ENCODE measurements at regions not wholly inside any gene's neighbourhood (a gene's known extent, or its start where the extent isn't known, plus 50 kb on each side); places are given as distances from the start of the nearest gene placed in this dataset.

GRCh38 chr16:65657556-65657955, 535.7 kb upstream of the CDH11 start:
- TF ChIP-seq STAT6 (CRISPR knock-in tag; conservative IDR thresholded peaks at IDR 0.05; ENCODE audit: low read depth) (no peak), ELF4 (CRISPR knock-in tag; IDR thresholded peaks at IDR 0.05; ENCODE audit: low read depth) (no peak), CTCF (IDR thresholded peaks at IDR 0.05) (no peak), TEAD4 (CRISPR knock-in tag; IDR thresholded peaks at IDR 0.05) (no peak), ARID4B (CRISPR knock-in tag; IDR thresholded peaks at IDR 0.05; ENCODE audit: borderline replicate concordance) (no peak), CREB1 (CRISPR knock-in tag; IDR thresholded peaks at IDR 0.05) (no peak), NR2C2 (CRISPR knock-in tag; IDR thresholded peaks at IDR 0.05) (no peak), ZNF423 (CRISPR knock-in tag; IDR thresholded peaks at IDR 0.05) (no peak), FOXP1 (CRISPR knock-in tag; IDR thresholded peaks at IDR 0.05; ENCODE audit: borderline replicate concordance) (no peak)

All from WTC11 (cell line).